Thoracic aorta (tissue), 2 donors: ENCODE measurements at regions not wholly inside any gene's neighbourhood (a gene's known extent, or its start where the extent isn't known, plus 50 kb on each side); places are given as distances from the start of the nearest gene placed in this dataset.

ENCODE experiments used
- ATAC-seq: fragments of 150-250 bp; one replicate; pipeline ENCODE4 v1.8.0; 2017; ENCODE audit warnings: low read depth; ENCODE audit not compliant: insufficient number of reproducible peaks, low FRiP score
- DNase-seq: peaks from one replicate; pipeline ENCODE4 v3.0.0-alpha.2; 2020; ENCODE audit warnings: low spot score
- H3K27ac ChIP-seq, 2 donors: fragments of 200-600 bp; sonication (generic); 1 replicate in 1 of 2; 2 replicates in 1 of 2; pipeline ENCODE4 v1.5.1; 2016; ENCODE audit warnings: mild to moderate bottlenecking in 2 of 2, moderate library complexity in 2 of 2
- H3K27me3 ChIP-seq: fragments of 200-600 bp; sonication (generic); replicated peaks from 2 replicates; pipeline ENCODE4 v1.6.0; 2016; ENCODE audit warnings: mild to moderate bottlenecking; ENCODE audit not compliant: insufficient read depth
- H3K36me3 ChIP-seq: fragments of 200-600 bp; sonication (generic); one replicate; pipeline ENCODE4 v1.5.1; 2016
- H3K4me1 ChIP-seq, 2 donors: fragments of 200-600 bp; sonication (generic); 1 replicate in 1 of 2; 2 replicates in 1 of 2; pipeline versions ENCODE4 v1.5.1 to v1.6.0; 2016; ENCODE audit warnings: low read depth in 2 of 2, mild to moderate bottlenecking in 1 of 2; ENCODE audit not compliant: control insufficient read depth in 1 of 2
- H3K4me3 ChIP-seq: fragments of 200-600 bp; sonication (generic); 2 replicates; pipeline ENCODE4 v1.5.1; 2016; ENCODE audit warnings: mild to moderate bottlenecking
- H3K9me3 ChIP-seq: fragments of 200-600 bp; sonication (generic); 2 replicates; pipeline ENCODE4 v1.5.1; 2016
- TF ChIP-seq, protein P1 (sequence below): fragments of 200-600 bp; sonication (generic); IDR thresholded peaks from one replicate; pipeline ENCODE4 v1.5.1; 2019; ENCODE audit warnings: antibody characterized with exemption

- DNase-seq = no peak
- Histone ChIP-seq H3K9me3 (peaks cover 4% of the 10 kb centered on the region), H3K27ac (no peak overlapping the region), H3K4me3 (no peak overlapping the region), H3K4me1 (no peaks in the 10 kb centered on the region), H3K27me3 (no peaks in the 10 kb centered on the region), H3K36me3 (no peaks in the 10 kb centered on the region)
- no peak for ATAC-seq
- TF ChIP-seq, protein P1, sequence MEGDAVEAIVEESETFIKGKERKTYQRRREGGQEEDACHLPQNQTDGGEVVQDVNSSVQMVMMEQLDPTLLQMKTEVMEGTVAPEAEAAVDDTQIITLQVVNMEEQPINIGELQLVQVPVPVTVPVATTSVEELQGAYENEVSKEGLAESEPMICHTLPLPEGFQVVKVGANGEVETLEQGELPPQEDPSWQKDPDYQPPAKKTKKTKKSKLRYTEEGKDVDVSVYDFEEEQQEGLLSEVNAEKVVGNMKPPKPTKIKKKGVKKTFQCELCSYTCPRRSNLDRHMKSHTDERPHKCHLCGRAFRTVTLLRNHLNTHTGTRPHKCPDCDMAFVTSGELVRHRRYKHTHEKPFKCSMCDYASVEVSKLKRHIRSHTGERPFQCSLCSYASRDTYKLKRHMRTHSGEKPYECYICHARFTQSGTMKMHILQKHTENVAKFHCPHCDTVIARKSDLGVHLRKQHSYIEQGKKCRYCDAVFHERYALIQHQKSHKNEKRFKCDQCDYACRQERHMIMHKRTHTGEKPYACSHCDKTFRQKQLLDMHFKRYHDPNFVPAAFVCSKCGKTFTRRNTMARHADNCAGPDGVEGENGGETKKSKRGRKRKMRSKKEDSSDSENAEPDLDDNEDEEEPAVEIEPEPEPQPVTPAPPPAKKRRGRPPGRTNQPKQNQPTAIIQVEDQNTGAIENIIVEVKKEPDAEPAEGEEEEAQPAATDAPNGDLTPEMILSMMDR = no peak
Measured at GRCh38 chr10:43771675-43772074, 123.0 kb upstream of the ZNF32 start.

- no peak for ATAC-seq
- H3K27ac ChIP-seq = no peak overlapping the region
- no peak overlapping the region for H3K4me3 ChIP-seq
- H3K4me1 ChIP-seq = no peaks in the 10 kb centered on the region
- no peak for DNase-seq
- no peaks in the 10 kb centered on the region for H3K27me3 ChIP-seq
- peaks cover 4% of the 10 kb centered on the region for H3K9me3 ChIP-seq
- TF ChIP-seq, protein P1 = no peak
- no peaks in the 10 kb centered on the region for H3K36me3 ChIP-seq
Measured at GRCh38 chr10:43765516-43765915, 116.8 kb upstream of the ZNF32 start.

- Histone ChIP-seq H3K9me3 (peaks cover 4% of the 10 kb centered on the region), H3K27me3 (no peaks in the 10 kb centered on the region), H3K4me1 (no peaks in the 10 kb centered on the region), H3K27ac (no peak overlapping the region), H3K4me3 (no peak overlapping the region), H3K36me3 (no peaks in the 10 kb centered on the region)
- no peak for DNase-seq
- no peak for ATAC-seq
- TF ChIP-seq, protein P1 = no peak
Measured at GRCh38 chr10:43763846-43764245, 115.2 kb upstream of the ZNF32 start.

DNA sequence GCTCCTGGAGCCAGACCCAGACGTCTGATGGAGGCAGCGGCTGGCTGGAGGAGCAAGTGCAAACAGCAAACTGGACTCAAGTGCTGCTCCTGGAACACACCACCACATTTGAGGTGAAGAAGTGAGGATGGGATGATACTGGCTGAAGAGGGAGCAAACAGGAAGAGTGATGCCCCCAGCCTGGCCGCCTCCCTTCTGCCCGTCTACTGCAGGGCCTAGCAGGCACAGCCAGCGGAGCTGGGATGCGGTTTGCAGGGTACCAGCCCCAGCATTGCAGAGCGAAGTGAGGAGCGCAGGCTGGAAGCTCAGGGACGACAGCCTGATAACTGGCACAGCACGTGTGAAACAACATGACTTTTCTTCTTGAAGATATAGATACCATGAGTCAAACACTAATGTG, 111.8 kb upstream of the ZNF32 start:
- no peaks in the 10 kb centered on the region for H3K27me3 ChIP-seq
- DNase-seq (no peak), ATAC-seq (no peak)
- no peaks in the 10 kb centered on the region for H3K9me3 ChIP-seq
- H3K4me3 ChIP-seq = no peak overlapping the region
- H3K27ac ChIP-seq = no peak overlapping the region
- H3K4me1 ChIP-seq = no peaks in the 10 kb centered on the region
- no peaks in the 10 kb centered on the region for H3K36me3 ChIP-seq
- TF ChIP-seq, protein P1 = no peak

GRCh38 chr10:43759216-43759615, 110.5 kb upstream of the ZNF32 start:
- H3K27me3 ChIP-seq = no peaks in the 10 kb centered on the region
- no peak overlapping the region for H3K27ac ChIP-seq
- H3K4me3 ChIP-seq = no peak overlapping the region
- no peaks in the 10 kb centered on the region for H3K9me3 ChIP-seq
- ATAC-seq (no peak), DNase-seq (no peak)
- H3K4me1 ChIP-seq = no peaks in the 10 kb centered on the region
- H3K36me3 ChIP-seq = no peaks in the 10 kb centered on the region
- TF ChIP-seq, protein P1 = no peak
